Ramos (cell line): ENCODE measurements at regions not wholly inside any gene's neighbourhood (a gene's known extent, or its start where the extent isn't known, plus 50 kb on each side); places are given as distances from the start of the nearest gene placed in this dataset.

Source experiments
- in situ Hi-C: fragments of 300-500 bp; cut with MboI; formaldehyde crosslinking; loops from one replicate; pipeline ENCODE4 v1.14.3; 2022; ENCODE audit warnings: low sequenced_read_pairs; ENCODE audit not compliant: unreplicated experiment

DNA sequence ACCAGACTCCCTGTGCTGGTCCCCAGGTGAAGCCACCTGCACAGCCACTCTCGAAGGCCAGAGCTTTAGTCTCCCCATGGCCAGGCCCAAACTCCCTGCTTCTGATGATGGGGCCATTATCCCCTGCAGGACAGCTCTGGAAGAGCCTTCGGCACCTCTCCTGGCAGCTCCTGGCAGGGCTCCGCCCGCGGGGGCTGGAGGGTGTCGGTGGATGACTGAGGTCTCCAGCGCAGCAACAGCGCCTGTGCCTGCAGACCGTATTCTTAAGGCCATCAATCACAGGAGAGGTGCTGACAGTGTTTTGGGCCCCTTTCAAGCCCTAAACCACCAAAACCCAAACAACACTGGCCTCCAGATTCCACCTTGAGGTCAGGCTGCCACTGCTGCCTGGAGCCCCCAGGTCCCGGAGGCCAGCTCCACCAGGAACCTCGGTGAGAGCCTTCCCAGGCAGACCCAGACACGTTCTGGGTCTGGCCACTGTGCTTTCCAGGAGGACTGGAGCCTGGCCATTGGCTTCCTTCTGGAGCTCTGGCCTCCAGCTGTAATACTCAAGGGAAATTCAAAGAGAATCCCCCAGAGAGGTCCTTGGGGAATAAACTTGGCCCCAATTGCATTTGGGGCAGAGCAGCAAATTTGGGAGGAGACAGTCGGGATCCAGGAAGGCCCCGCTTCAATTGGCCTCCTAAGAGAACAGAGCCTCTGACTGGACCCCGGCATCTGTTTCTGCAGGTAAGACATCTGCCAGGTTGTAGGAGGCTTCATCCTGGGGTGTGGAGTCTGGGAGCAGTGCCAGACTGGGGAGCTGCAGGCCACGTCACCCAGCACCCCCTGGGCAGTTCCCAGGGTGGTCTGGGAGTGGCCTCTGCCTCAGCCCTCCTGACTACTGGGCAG lies 210.6 kb upstream of the RTL1 start:
- in situ Hi-C loops = no loop called here

DNA sequence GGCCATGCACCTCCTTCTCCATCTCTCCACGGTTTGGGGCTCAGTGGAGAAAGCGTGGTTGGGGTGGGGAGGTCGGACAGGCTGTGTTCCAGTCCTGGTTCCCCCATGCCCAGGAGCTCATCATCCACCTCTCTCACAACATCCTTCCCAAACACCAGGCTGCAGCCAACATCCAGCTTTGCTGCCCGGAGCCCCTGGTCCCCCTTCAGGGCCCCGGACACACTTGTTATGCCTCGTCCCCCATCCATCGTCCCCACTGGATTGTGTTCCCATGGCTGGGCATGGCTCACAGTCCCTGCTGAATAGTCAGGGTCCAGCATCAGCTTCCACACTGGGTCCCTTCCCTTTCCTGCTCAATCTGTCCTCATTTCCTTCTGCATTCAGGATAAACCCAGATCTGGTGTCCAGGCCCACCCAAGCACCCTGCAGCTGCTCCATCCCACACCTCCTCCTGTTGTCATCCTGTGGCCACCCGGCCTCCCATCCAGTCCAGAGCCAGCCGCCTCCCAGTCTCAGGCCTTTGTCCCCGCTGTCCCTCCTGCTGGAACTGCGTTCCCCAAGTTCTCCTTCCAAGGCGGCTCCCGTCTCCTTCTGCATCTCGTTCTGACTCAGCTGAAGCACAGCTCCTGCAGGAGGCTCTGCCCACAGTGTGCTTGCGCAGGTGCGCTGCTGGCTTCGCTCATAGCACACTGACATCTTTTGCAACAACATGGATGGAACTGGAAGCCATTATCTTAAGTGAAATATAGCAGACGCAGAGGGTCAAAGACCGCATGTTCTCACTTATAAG lies 211.4 kb upstream of the RTL1 start:
- in situ Hi-C loops = no loop called here

DNA sequence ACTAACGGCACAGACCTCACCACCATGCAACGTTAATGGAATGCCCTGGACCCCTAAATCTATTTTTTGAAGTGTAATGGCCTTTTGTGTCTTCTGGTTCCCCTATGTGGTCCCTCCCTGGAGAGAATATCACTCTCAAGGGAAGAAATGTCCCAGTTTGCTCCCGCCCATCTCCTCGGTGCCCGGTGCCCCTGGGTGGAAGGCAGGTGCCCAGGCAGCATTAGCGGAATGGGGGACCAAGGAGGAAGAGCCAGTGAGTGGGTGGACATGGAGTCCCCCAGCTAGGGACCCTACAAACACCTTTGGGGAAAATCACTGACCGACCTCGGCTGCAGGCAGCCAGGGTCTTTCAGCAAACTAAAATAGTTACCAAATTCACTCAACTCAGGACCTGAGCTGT lies 212.1 kb upstream of the RTL1 start:
- in situ Hi-C loops = no loop called here

DNA sequence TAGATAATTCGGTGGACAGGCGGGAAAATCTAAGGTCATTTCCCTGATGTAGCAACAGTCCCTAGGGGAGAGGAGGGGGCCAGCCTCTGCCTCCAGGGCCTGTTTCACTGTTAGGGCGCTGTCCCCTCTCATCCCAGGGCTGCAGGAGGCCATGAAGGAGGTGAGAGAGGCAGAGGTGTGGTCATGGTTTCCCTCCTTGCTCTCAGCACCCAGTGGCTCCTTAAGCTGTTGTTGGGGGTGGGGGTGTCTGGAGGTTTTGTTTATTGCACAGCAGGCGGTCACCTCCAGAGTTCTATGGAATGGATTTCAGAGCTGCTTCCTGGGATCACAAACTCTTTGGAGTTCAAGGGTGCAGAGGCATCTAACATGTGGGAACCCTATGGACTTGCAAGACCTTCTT lies 212.5 kb upstream of the RTL1 start:
- in situ Hi-C loops = no loop called here

DNA sequence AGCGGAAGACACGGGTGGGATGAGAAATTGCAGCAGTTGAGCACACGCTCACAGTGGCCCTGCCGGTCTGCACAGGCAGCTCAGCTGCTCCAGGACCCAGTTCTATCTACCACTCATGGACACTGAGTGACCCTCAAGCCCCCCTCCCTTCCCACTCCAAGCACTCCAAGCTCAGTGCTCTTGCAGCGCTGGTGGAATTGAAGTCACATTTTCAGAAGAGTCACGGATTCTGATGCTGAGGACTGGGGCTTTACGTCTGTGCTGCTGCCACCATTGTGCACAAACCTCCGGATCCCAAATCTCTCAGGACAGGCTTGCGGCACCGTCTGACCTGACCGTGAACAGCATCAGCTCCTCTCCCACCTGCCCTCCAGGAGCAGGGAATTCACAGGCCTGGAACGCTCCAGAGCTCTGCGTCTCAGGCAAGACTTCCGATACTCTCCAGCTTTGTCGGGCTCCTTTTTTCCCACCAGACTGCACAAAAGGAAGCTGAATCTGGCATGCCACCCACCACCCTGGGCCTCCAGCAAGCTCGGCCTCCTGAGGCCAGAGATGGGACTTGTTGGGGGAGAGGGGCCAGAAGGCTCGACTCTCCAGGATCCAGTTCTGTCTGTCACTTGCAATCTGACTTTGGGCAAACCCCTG lies 213.1 kb upstream of the RTL1 start:
- in situ Hi-C loops = no loop called here

- in situ Hi-C loops = no loop called here
Observed at GRCh38 chr14:101117543-101117942, 214.0 kb upstream of the RTL1 start.

DNA sequence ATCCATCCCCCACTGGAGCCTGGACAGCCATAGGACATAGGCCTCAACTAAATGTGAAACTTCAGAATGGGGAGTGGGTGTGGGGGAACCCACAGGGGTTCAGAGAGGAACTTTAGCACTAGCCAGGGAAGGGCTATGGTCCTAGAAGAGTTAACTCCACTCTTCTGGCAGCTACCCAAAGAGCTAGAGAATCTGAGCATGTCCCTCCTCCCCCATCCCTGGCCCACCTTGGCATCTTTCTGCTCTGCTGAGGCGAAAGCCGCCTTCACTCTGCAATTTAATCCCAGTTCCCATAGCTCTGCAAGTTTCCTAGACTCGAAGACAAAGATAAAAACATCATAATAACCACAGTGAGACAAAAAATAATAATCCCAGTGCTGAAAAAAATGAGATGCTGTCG lies 214.7 kb upstream of the RTL1 start:
- in situ Hi-C loops = no loop called here

- in situ Hi-C loops = no loop called here
Observed at GRCh38 chr14:101118746-101119591, 215.4 kb upstream of the RTL1 start.

GRCh38 chr14:101119830-101120571 lies 216.5 kb upstream of the RTL1 start:
- in situ Hi-C loops = no loop called here

DNA sequence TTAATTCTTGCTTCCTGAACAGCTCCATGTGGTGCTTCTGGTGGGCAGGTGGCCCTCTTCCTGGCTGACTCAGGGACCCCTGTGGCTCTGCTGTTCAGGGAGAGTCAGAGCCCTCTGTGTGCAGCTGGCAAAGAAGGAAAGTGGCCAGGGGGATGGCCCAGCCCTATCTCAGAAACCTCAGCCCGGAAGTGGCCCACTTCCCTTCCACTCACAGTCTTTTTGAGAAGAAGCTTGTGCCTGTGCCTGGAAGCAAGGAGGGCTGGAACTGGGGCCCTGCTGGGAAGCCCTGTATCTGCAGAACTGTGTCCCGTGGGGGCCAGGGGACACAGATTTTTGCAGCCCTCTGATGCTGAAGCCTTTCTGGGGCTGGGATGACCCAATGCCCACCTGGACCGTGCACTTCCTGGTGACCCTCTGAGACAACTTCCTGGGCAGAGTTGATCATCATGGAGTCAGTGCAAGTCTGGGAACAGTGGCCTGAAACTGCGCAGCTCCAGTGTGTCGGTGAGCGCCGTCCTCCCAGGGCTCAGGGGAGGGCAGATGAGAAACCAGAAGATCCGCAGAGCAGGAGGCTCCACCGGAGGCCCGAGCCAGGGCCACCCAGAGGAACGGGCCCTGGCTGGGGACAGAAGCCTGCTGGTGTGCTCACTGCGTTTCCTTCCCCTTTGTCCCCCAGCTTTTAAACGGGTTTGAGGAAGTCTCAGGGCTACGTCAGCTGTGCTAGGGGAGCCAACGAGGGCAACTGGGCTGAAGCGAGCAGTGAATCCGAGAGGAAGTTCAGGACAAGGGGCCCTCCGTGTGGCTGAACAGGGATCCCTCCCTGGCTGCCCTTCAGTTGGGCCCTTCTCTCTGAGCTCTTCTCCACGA lies 217.4 kb upstream of the RTL1 start:
- in situ Hi-C loops = no loop called here

GRCh38 chr14:101121508-101122139 lies 218.1 kb upstream of the RTL1 start:
- in situ Hi-C loops = no loop called here

DNA sequence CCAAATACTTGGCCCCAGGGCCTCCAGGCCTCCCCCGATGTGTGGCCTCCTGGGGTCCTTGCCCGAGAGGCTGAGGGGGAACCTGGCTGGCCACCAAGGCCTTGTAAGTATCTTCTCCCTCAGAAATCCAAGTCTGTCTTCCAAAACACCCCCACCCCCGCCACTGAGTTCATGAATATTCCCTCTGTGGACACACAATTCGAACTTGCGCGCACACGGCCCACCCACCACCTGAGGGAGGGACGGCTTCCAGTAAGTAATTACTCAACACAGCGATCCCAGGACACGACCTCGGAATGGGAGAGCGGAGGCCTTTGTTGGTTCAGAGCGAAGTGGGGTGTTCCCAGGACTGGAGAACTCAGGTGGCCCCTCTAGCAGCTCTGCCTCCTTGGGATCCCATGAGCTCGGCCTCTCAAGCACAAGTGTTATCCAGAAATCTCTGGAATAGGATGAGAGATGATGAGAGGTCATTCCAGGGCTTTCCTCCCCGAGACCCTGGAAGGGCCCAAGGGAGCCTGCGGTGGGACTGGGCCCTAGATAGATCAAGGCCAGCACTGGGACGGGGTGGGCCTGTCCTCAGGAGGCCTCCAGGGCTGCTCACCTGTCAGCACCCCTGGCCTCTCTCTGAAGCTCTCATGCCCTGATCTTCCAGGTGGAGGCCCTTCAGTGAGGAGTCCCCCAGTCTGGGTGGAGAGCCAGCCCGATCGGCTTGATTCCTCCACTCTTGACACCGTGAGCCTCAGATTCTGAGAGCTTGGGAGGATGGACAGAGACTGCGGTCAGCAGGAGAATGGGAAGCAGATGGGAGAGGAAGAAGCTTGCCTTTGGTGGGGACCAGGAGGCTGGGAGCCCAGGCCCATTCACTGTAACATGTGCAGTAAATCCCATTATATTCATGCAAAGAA lies 219.0 kb upstream of the RTL1 start:
- in situ Hi-C loops = no loop called here

GRCh38 chr14:101123618-101124510 lies 220.3 kb upstream of the RTL1 start:
- in situ Hi-C loops = no loop called here

- in situ Hi-C loops = no loop called here
Observed at GRCh38 chr14:101124815-101125214, 221.3 kb upstream of the RTL1 start.

DNA sequence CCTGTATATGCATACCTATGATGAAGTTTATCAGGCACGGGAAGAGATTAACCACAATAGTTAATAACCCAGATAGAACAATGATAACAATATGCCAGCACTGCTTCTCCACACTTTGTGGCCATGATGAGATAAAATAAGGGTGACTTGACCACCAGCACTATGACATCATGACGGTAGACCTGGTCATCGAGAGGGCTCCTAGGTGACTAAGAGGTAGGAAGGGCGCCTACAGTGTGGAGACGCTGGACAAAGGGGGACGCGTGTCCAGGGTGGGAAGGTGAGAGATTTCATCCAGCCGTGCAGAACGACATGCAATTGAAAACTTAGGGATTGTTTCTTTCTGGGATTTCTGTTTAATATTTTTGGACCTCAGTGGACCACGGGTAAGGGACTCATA lies 221.8 kb upstream of the RTL1 start:
- in situ Hi-C loops = no loop called here
